RWPE2 (cell line): ENCODE measurements at regions not wholly inside any gene's neighbourhood (a gene's known extent, or its start where the extent isn't known, plus 50 kb on each side); places are given as distances from the start of the nearest gene placed in this dataset.

Source experiments
- ATAC-seq: fragments of 200-7000 bp; cut with Tn5 transposase; 3 replicates; pipeline ENCODE4 v1.9.1; 2021; ENCODE audit warnings: low read depth
- DNase-seq: peaks from one replicate; pipeline ENCODE4 v3.0.0-alpha.2; 2020; ENCODE audit warnings: low spot score
- H3K27ac ChIP-seq: fragments of 450-650 bp; 2 replicates; pipeline ENCODE4 v1.5.1; 2017; ENCODE audit warnings: mild to moderate bottlenecking; ENCODE audit not compliant: poor library complexity, severe bottlenecking
- H3K27me3 ChIP-seq: fragments of 250-450 bp; sonication (Bioruptor Pico); 2 replicates; pipeline ENCODE4 v1.5.1; 2021; ENCODE audit warnings: mild to moderate bottlenecking, moderate library complexity; ENCODE audit not compliant: insufficient read depth, poor library complexity, severe bottlenecking
- H3K36me3 ChIP-seq: fragments of 250-450 bp; sonication (Bioruptor Pico); 2 replicates; pipeline ENCODE4 v1.5.1; 2020; ENCODE audit warnings: low read depth, mild to moderate bottlenecking, moderate library complexity
- H3K4me1 ChIP-seq: fragments of 250-450 bp; sonication (Bioruptor Pico); 2 replicates; pipeline ENCODE4 v1.5.1; 2021; ENCODE audit warnings: mild to moderate bottlenecking, moderate library complexity; ENCODE audit not compliant: insufficient read depth, poor library complexity, severe bottlenecking
- H3K4me3 ChIP-seq: fragments of 250-450 bp; sonication (Bioruptor Pico); 2 replicates; pipeline ENCODE4 v1.5.1; 2021; ENCODE audit warnings: mild to moderate bottlenecking, moderate library complexity; ENCODE audit not compliant: severe bottlenecking
- H3K9me3 ChIP-seq: fragments of 250-450 bp; sonication (Bioruptor Pico); 2 replicates; pipeline ENCODE4 v1.5.1; 2021; ENCODE audit warnings: mild to moderate bottlenecking, moderate library complexity; ENCODE audit not compliant: severe bottlenecking
- TF ChIP-seq, protein P1 (sequence below): fragments of 450-650 bp; IDR thresholded peaks from one replicate; pipeline ENCODE4 v1.5.1; 2017; ENCODE audit warnings: mild to moderate bottlenecking, moderate library complexity; ENCODE audit not compliant: poor library complexity, severe bottlenecking

GRCh38 chr4:163611182-163611581 is 116.7 kb downstream of the TMA16 start:
- no peak overlapping the region for H3K27ac ChIP-seq
- no peaks in the 10 kb centered on the region for H3K9me3 ChIP-seq
- H3K4me3 ChIP-seq, result no peak overlapping the region
- no peaks in the 10 kb centered on the region for H3K36me3 ChIP-seq
- TF ChIP-seq, protein P1, sequence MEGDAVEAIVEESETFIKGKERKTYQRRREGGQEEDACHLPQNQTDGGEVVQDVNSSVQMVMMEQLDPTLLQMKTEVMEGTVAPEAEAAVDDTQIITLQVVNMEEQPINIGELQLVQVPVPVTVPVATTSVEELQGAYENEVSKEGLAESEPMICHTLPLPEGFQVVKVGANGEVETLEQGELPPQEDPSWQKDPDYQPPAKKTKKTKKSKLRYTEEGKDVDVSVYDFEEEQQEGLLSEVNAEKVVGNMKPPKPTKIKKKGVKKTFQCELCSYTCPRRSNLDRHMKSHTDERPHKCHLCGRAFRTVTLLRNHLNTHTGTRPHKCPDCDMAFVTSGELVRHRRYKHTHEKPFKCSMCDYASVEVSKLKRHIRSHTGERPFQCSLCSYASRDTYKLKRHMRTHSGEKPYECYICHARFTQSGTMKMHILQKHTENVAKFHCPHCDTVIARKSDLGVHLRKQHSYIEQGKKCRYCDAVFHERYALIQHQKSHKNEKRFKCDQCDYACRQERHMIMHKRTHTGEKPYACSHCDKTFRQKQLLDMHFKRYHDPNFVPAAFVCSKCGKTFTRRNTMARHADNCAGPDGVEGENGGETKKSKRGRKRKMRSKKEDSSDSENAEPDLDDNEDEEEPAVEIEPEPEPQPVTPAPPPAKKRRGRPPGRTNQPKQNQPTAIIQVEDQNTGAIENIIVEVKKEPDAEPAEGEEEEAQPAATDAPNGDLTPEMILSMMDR, result no peak
- no peaks in the 10 kb centered on the region for H3K4me1 ChIP-seq
- ATAC-seq (no peak), DNase-seq (no peak)
- H3K27me3 ChIP-seq, result no peaks in the 10 kb centered on the region

DNA sequence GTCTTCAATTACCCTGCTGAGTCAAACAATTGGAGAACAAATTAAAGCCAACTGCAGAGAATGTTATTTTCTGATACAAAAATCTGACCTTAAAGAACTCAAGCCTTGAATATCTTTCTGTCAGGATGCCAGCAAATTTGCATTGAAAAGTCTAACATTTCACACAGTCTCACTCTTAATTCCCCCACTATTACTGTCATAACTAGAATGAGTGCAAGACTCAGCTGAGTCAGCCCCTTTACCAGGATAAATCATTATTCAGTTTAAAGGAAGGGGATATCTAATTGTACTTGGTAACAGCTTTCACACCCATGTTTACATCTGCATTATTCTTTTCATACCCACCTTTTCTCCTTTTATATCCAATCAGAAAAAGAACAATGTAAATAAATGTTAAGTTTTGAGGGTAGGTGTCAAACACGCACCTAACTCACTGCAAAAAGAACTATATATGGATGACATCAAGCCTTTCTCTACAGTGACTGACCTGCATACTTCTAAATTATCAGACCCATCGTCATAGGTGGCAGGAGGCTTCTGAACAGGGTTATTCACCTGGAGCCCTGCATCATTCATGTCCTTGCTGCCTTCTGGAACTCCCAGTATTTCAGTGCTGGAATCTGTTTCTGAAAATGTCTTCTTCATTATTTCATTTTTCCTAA is 117.4 kb downstream of the TMA16 start:
- no peaks in the 10 kb centered on the region for H3K36me3 ChIP-seq
- no peaks in the 10 kb centered on the region for H3K9me3 ChIP-seq
- H3K27me3 ChIP-seq, result no peaks in the 10 kb centered on the region
- no peak overlapping the region for H3K27ac ChIP-seq
- DNase-seq (no peak), ATAC-seq (no peak)
- H3K4me1 ChIP-seq, result no peaks in the 10 kb centered on the region
- no peak overlapping the region for H3K4me3 ChIP-seq
- TF ChIP-seq, protein P1, result no peak

GRCh38 chr4:163612762-163613161 is 118.3 kb downstream of the TMA16 start:
- Histone ChIP-seq H3K36me3 (no peaks in the 10 kb centered on the region), H3K4me1 (no peaks in the 10 kb centered on the region), H3K4me3 (no peak overlapping the region), H3K27me3 (no peaks in the 10 kb centered on the region), H3K27ac (no peak overlapping the region), H3K9me3 (no peaks in the 10 kb centered on the region)
- TF ChIP-seq, protein P1, result no peak
- DNase-seq (no peak), ATAC-seq (no peak)

- TF ChIP-seq, protein P1, result no peak
- no peak overlapping the region for H3K4me3 ChIP-seq
- no peaks in the 10 kb centered on the region for H3K27me3 ChIP-seq
- H3K4me1 ChIP-seq, result no peaks in the 10 kb centered on the region
- no peaks in the 10 kb centered on the region for H3K9me3 ChIP-seq
- H3K36me3 ChIP-seq, result no peaks in the 10 kb centered on the region
- H3K27ac ChIP-seq, result no peak overlapping the region
- ATAC-seq (no peak), DNase-seq (no peak)
These were observed 118.9 kb downstream of the TMA16 start for GRCh38 chr4:163613383-163613782.

DNA sequence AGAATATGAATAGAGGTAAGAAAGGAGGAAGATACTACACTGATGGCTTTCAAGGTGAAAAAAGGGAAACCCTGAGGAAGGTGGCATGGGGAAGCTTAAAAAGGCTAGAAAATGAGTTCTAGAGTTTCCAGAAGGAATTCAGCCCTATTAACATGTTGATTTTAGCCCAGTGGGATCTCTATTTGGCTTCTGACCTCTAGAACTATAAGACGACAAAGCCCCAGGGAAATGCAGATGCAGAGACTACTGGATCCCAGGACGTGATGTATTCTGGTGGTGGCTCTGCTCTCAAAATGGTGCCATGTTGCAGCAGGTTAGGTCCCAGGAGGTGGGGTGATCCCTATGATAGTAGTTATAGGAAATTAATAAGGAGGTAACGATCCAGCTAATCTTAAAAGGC is 120.4 kb downstream of the TMA16 start:
- no peak overlapping the region for H3K4me3 ChIP-seq
- H3K27ac ChIP-seq, result no peak overlapping the region
- no peaks in the 10 kb centered on the region for H3K4me1 ChIP-seq
- H3K9me3 ChIP-seq, result no peaks in the 10 kb centered on the region
- no peaks in the 10 kb centered on the region for H3K36me3 ChIP-seq
- no peak for ATAC-seq
- H3K27me3 ChIP-seq, result no peaks in the 10 kb centered on the region
- DNase-seq, result no peak
- TF ChIP-seq, protein P1, result no peak
